GM23338 (cell line): ENCODE measurements at regions not wholly inside any gene's neighbourhood (a gene's known extent, or its start where the extent isn't known, plus 50 kb on each side); places are given as distances from the start of the nearest gene placed in this dataset.
"Not testable (repeated sequence)": the region's sequence is repeated elsewhere in the genome, so short reads cannot be mapped to it uniquely, and the experiment has no call there.

Experiments
- ATAC-seq: fragments of 200-7000 bp; cut with Tn5 transposase; 3 replicates; pipeline ENCODE4 v1.9.1; 2020
- DNase-seq: peaks from one replicate; pipeline ENCODE4 v3.0.0-alpha.2; 2015; ENCODE audit warnings: low spot score
- H2AFZ ChIP-seq: fragments of 200-600 bp; sonication (generic); 2 replicates; pipeline ENCODE4 v1.8.0; 2016; ENCODE audit warnings: antibody characterized with exemption, mild to moderate bottlenecking, moderate library complexity
- H3F3A ChIP-seq: fragments of 200-600 bp; sonication (generic); replicated peaks from 2 replicates; pipeline ENCODE4 v1.8.0; 2017; ENCODE audit warnings: antibody characterized with exemption, mixed run types, low read depth
- H3K27ac ChIP-seq: fragments of 200-600 bp; sonication (generic); 2 replicates; pipeline ENCODE4 v1.6.1; 2016; ENCODE audit warnings: low read depth
- H3K27me3 ChIP-seq: fragments of 200-600 bp; sonication (generic); 2 replicates; pipeline ENCODE4 v1.8.0; 2016; ENCODE audit warnings: mild to moderate bottlenecking, mixed run types, moderate library complexity; ENCODE audit not compliant: insufficient read depth
- H3K36me3 ChIP-seq: fragments of 200-600 bp; sonication (generic); 2 replicates; pipeline ENCODE4 v1.8.0; 2016; ENCODE audit warnings: mild to moderate bottlenecking; ENCODE audit not compliant: insufficient read depth
- H3K4me1 ChIP-seq: fragments of 200-600 bp; sonication (generic); 2 replicates; pipeline ENCODE4 v1.8.0; 2016; ENCODE audit warnings: mild to moderate bottlenecking, moderate library complexity; ENCODE audit not compliant: insufficient read depth
- H3K4me2 ChIP-seq: fragments of 200-600 bp; sonication (generic); 2 replicates; pipeline ENCODE4 v1.7.1; 2017; ENCODE audit warnings: mixed run types
- H3K4me3 ChIP-seq: fragments of 200-600 bp; sonication (generic); 2 replicates; pipeline ENCODE4 v1.6.1; 2016; ENCODE audit warnings: mixed run types
- H3K79me2 ChIP-seq: fragments of 200-600 bp; sonication (generic); replicated peaks from 2 replicates; pipeline ENCODE4 v1.8.0; 2017; ENCODE audit warnings: mild to moderate bottlenecking; ENCODE audit not compliant: insufficient read depth
- H3K9me2 ChIP-seq: fragments of 200-600 bp; sonication (generic); 2 replicates; pipeline ENCODE4 v1.8.0; 2017; ENCODE audit not compliant: insufficient read depth
- H4K20me1 ChIP-seq: fragments of 200-600 bp; sonication (generic); replicated peaks from 2 replicates; pipeline ENCODE4 v1.8.0; 2017; ENCODE audit warnings: mild to moderate bottlenecking; ENCODE audit not compliant: insufficient read depth
- H3K27ac Mint-ChIP-seq: 2 replicates; pipeline ENCODE4 v1.8.0; 2020; ENCODE audit warnings: inconsistent platforms, mild to moderate bottlenecking, moderate library complexity, mixed read lengths
- H3K27me3 Mint-ChIP-seq: 3 replicates; pipeline ENCODE4 v1.8.0; 2022; ENCODE audit warnings: low read depth, mild to moderate bottlenecking, moderate library complexity, mixed read lengths, inconsistent platforms; ENCODE audit not compliant: insufficient read depth, poor library complexity
- H3K36me3 Mint-ChIP-seq: 3 replicates; pipeline ENCODE4 v1.8.0; 2021; ENCODE audit warnings: low read depth, mild to moderate bottlenecking, inconsistent platforms, moderate library complexity, mixed read lengths
- H3K4me1 Mint-ChIP-seq: 3 replicates; pipeline ENCODE4 v1.8.0; 2020; ENCODE audit warnings: mild to moderate bottlenecking, inconsistent platforms, mixed read lengths
- H3K4me3 Mint-ChIP-seq: 3 replicates; pipeline ENCODE4 v1.8.0; 2021; ENCODE audit warnings: moderate library complexity, mild to moderate bottlenecking, inconsistent platforms, mixed read lengths
- H3K9me3 Mint-ChIP-seq: 3 replicates; pipeline ENCODE4 v1.8.0; 2020; ENCODE audit warnings: moderate library complexity, mild to moderate bottlenecking, inconsistent platforms, mixed read lengths
- CREB1 ChIP-seq: fragments of 250-450 bp; sonication (Bioruptor Pico); IDR thresholded peaks from 2 replicates; pipeline ENCODE4 v1.5.0; 2020; ENCODE audit warnings: low read depth, mild to moderate bottlenecking, moderate library complexity
- EZH2 ChIP-seq: fragments of 200-600 bp; sonication (generic); IDR thresholded peaks from one replicate; pipeline ENCODE4 v1.8.0; 2017; ENCODE audit warnings: antibody characterized with exemption, mild to moderate bottlenecking, low read depth; ENCODE audit not compliant: unreplicated experiment
- EZH2phosphoT487 ChIP-seq: fragments of 200-600 bp; sonication (generic); IDR thresholded peaks from one replicate; pipeline ENCODE4 v1.8.1; 2018; ENCODE audit warnings: antibody characterized with exemption; ENCODE audit not compliant: unreplicated experiment
- JUNB ChIP-seq: IDR thresholded peaks from one replicate; pipeline ENCODE4 v1.6.1; 2016; ENCODE audit warnings: antibody characterized with exemption; ENCODE audit not compliant: unreplicated experiment
- NANOG ChIP-seq: IDR thresholded peaks from 2 replicates; pipeline ENCODE4 v1.6.1; 2016; ENCODE audit warnings: antibody characterized with exemption, borderline replicate concordance
- STAT1 ChIP-seq: IDR thresholded peaks from one replicate; pipeline ENCODE4 v1.6.1; 2016; ENCODE audit warnings: antibody characterized with exemption; ENCODE audit not compliant: unreplicated experiment
- ZNF331 ChIP-seq: fragments of 250-450 bp; sonication (Bioruptor Pico); IDR thresholded peaks from 2 replicates; pipeline ENCODE4 v1.5.0; 2020; ENCODE audit warnings: low read depth, mild to moderate bottlenecking, moderate library complexity
- TF ChIP-seq, protein P1 (sequence below), 2 experiments: fragments of 200-600 bp in 1 of 2; sonication (generic) in 1 of 2; conservative IDR thresholded peaks; 2 replicates each; pipeline versions ENCODE4 v1.5.1 to v1.6.1; 2016 to 2017; ENCODE audit warnings: antibody characterized with exemption in 2 of 2, low read depth in 2 of 2, mild to moderate bottlenecking in 2 of 2, moderate library complexity in 1 of 2
- TF ChIP-seq, protein P2 (sequence below): IDR thresholded peaks from one replicate; pipeline ENCODE4 v1.6.1; 2018; ENCODE audit warnings: antibody characterized with exemption; ENCODE audit not compliant: unreplicated experiment

DNA sequence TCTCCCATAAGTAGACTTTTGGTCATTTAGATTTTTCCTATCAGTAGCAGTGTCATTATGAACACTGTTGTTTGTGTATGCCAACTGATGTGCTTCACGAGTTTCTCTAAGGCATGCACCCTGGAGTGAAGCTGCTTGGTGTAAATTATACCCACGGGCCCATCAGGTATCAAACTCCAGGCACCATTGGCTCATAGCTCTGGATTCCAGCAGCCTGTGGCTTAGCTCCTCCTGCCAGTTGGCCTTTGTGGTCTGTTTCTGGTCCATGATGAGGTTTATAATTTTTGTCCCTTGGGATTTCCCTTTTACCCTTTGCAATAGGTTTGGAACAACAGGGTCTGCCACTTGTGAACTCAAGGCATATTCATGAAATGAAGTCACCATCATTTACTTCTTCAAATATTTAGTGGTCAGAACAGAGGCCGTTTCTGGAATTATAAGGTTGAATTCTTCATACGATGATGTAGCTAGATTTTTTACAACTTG is 350.5 kb downstream of the PRL start:
- TF ChIP-seq NANOG (no peak), ZNF331 (no peak), EZH2phosphoT487 (no peak), EZH2 (no peak), CREB1 (CRISPR knock-in tag) (no peak)
- TF ChIP-seq, protein P1, sequence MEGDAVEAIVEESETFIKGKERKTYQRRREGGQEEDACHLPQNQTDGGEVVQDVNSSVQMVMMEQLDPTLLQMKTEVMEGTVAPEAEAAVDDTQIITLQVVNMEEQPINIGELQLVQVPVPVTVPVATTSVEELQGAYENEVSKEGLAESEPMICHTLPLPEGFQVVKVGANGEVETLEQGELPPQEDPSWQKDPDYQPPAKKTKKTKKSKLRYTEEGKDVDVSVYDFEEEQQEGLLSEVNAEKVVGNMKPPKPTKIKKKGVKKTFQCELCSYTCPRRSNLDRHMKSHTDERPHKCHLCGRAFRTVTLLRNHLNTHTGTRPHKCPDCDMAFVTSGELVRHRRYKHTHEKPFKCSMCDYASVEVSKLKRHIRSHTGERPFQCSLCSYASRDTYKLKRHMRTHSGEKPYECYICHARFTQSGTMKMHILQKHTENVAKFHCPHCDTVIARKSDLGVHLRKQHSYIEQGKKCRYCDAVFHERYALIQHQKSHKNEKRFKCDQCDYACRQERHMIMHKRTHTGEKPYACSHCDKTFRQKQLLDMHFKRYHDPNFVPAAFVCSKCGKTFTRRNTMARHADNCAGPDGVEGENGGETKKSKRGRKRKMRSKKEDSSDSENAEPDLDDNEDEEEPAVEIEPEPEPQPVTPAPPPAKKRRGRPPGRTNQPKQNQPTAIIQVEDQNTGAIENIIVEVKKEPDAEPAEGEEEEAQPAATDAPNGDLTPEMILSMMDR (conservative IDR thresholded peaks at IDR 0.05; ENCODE audit: low read depth in 2 of 2): no peak
- Mint-ChIP-seq H3K9me3 (no peaks in the 10 kb centered on the region), H3K27ac (no peak overlapping the region), H3K4me3 (no peak overlapping the region), H3K36me3 (no peaks in the 10 kb centered on the region), H3K4me1 (peaks cover 47% of the 10 kb centered on the region), H3K27me3 (peaks cover 11% of the 10 kb centered on the region)
- no peak for DNase-seq
- peaks cover 25% of the 10 kb centered on the region for H3K4me1 ChIP-seq
- H3F3A ChIP-seq: no peaks in the 10 kb centered on the region
- no peak for ATAC-seq
- peaks cover 11% of the 10 kb centered on the region; the same call in 1 of the 2 replicates for H3K79me2 ChIP-seq
- H3K36me3 ChIP-seq: no peaks in the 10 kb centered on the region
- no peaks in the 10 kb centered on the region for H3K27me3 ChIP-seq
- no peak overlapping the region for H2AFZ ChIP-seq
- H3K27ac ChIP-seq: no peak overlapping the region
- no peaks in the 10 kb centered on the region; the same call in 1 of the 2 replicates for H4K20me1 ChIP-seq
- no peak overlapping the region for H3K4me2 ChIP-seq
- H3K9me2 ChIP-seq: no peaks in the 10 kb centered on the region
- H3K4me3 ChIP-seq: no peak overlapping the region

DNA sequence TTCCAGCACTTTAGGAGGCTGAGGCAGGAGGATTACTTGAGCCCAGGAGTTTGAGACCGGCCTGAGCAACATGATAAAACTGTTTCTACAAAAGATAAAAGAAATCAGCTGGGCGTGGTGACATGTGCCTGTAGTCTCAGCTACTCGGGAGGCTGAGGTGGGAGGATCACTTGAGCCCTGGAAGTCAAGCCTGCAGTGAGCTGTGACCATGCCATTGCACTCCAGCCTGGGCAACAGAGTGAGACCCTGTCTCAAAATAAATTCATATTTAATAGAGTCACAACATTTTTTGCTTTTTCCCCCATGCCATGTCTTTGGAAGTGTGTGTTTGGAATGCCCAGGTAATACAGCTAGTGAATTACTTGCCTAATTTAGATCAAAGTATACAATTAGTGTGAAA is 349.6 kb downstream of the PRL start:
- H3K27ac Mint-ChIP-seq, H3K4me2 ChIP-seq, H4K20me1 ChIP-seq, H3F3A ChIP-seq, DNase-seq, H3K36me3 ChIP-seq, H3K4me3 ChIP-seq, ATAC-seq, H3K9me2 ChIP-seq, H3K9me3 Mint-ChIP-seq, H3K27me3 ChIP-seq, H3K36me3 Mint-ChIP-seq, H2AFZ ChIP-seq, H3K4me3 Mint-ChIP-seq: not testable (repeated sequence)
- H3K27ac ChIP-seq: 0 out of 2 replicates have a peak overlapping the region, but pooled peaks have one; percentile 24
- peaks cover 43% of the 10 kb centered on the region for H3K4me1 Mint-ChIP-seq
- H3K4me1 ChIP-seq: peaks cover 16% of the 10 kb centered on the region
- H3K79me2 ChIP-seq: peaks cover 13% of the 10 kb centered on the region; the same call in 1 of the 2 replicates
- peaks cover 11% of the 10 kb centered on the region for H3K27me3 Mint-ChIP-seq

DNA sequence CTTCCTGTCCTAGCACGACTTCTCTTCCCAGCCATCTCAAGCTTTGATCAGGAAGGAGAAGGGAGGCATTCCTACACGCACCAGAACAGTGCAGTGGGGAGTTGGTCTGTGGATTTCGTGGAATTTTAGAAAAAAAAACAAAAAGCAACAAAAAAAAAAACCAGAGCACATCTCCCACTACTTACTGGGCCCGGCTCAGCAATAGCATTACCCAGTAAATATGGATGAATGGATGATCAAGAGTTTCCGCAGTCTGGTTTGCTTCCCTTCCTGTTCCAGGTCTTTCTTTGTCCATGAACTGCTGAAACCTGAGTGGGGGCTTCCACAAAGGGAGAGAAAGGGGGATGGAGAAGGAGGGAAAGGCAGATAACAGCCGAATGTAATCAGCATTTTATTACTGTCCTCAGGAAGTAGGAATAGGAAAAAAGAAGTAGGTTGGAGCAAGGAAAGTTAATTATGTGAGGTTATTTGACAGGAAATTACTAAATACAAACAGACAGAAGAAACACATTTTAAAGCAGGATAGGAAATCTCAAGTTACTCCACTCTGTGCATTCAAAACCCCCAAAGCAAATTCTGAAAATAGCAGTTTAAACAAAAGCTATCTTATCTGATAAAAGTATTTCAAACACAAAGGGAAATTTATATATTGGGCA is 349.0 kb downstream of the PRL start:
- no peaks in the 10 kb centered on the region; the same call in 1 of the 2 replicates for H4K20me1 ChIP-seq
- 0 out of 2 replicates have a peak overlapping the region, but pooled peaks have one; percentile 24 for H3K27ac ChIP-seq
- Mint-ChIP-seq H3K27ac (peak overlapping the region; percentile 85; the same call in 1 of the 2 replicates), H3K36me3 (no peaks in the 10 kb centered on the region), H3K4me1 (peaks cover 37% of the 10 kb centered on the region), H3K4me3 (no peak overlapping the region), H3K27me3 (peaks cover 11% of the 10 kb centered on the region), H3K9me3 (no peaks in the 10 kb centered on the region)
- H3K36me3 ChIP-seq: no peaks in the 10 kb centered on the region
- no peak for DNase-seq
- no peak overlapping the region for H3K4me2 ChIP-seq
- no peak for ATAC-seq
- H3K4me3 ChIP-seq: no peak overlapping the region
- no peaks in the 10 kb centered on the region for H3K9me2 ChIP-seq
- H3K27me3 ChIP-seq: no peaks in the 10 kb centered on the region
- peaks cover 17% of the 10 kb centered on the region for H3K79me2 ChIP-seq
- H3F3A ChIP-seq: no peaks in the 10 kb centered on the region
- H3K4me1 ChIP-seq: peaks cover 9% of the 10 kb centered on the region
- H2AFZ ChIP-seq: no peak overlapping the region
- TF ChIP-seq, protein P2, sequence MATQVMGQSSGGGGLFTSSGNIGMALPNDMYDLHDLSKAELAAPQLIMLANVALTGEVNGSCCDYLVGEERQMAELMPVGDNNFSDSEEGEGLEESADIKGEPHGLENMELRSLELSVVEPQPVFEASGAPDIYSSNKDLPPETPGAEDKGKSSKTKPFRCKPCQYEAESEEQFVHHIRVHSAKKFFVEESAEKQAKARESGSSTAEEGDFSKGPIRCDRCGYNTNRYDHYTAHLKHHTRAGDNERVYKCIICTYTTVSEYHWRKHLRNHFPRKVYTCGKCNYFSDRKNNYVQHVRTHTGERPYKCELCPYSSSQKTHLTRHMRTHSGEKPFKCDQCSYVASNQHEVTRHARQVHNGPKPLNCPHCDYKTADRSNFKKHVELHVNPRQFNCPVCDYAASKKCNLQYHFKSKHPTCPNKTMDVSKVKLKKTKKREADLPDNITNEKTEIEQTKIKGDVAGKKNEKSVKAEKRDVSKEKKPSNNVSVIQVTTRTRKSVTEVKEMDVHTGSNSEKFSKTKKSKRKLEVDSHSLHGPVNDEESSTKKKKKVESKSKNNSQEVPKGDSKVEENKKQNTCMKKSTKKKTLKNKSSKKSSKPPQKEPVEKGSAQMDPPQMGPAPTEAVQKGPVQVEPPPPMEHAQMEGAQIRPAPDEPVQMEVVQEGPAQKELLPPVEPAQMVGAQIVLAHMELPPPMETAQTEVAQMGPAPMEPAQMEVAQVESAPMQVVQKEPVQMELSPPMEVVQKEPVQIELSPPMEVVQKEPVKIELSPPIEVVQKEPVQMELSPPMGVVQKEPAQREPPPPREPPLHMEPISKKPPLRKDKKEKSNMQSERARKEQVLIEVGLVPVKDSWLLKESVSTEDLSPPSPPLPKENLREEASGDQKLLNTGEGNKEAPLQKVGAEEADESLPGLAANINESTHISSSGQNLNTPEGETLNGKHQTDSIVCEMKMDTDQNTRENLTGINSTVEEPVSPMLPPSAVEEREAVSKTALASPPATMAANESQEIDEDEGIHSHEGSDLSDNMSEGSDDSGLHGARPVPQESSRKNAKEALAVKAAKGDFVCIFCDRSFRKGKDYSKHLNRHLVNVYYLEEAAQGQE: no peak
- TF ChIP-seq ZNF331: no peak
- TF ChIP-seq JUNB: no peak
- TF ChIP-seq STAT1: no peak
- no peak for TF ChIP-seq NANOG
- TF ChIP-seq, protein P1 (conservative IDR thresholded peaks at IDR 0.05; ENCODE audit: low read depth in 2 of 2): no peak
